ENCODE measurements at regions not wholly inside any gene's neighbourhood (a gene's known extent, or its start where the extent isn't known, plus 50 kb on each side); places are given as distances from the start of the nearest gene placed in this dataset.

GRCh38 chr7:11297126-11297625, 323.5 kb downstream of the PHF14 start:
- Histone ChIP-seq H3K4me3 (ENCODE audit: low read length) (no peak overlapping the region), H3K9me3 (replicated peaks; ENCODE audit: insufficient read depth, low read length) (no peaks in the 10 kb centered on the region), H4K20me1 (ENCODE audit: insufficient read depth, low read length) (no peaks in the 10 kb centered on the region), H3K36me3 (replicated peaks; ENCODE audit: insufficient read depth, low read length) (no peaks in the 10 kb centered on the region), H2AFZ (ENCODE audit: low read length) (no peak overlapping the region), H3K9me2 (replicated peaks; ENCODE audit: insufficient read depth, low read length) (no peaks in the 10 kb centered on the region), H3K4me2 (ENCODE audit: low read depth, low read length) (no peak overlapping the region), H3K27me3 (replicated peaks; ENCODE audit: insufficient read depth, low read length) (no peaks in the 10 kb centered on the region), H3K9ac (ENCODE audit: low read length) (no peak overlapping the region), H3F3A (ENCODE audit: insufficient read depth, low read length) (peaks cover 5% of the 10 kb centered on the region), H3K27ac (ENCODE audit: low read length) (no peak overlapping the region), H3K4me1 (ENCODE audit: low read length) (peaks cover 20% of the 10 kb centered on the region), H3K79me2 (ENCODE audit: low read length) (no peaks in the 10 kb centered on the region)
- no peak for TF ChIP-seq EZH2phosphoT487 (IDR thresholded peaks at IDR 0.05; ENCODE audit: low read length)
- TF ChIP-seq CTCF (IDR thresholded peaks at IDR 0.05; ENCODE audit: low read length): no peak
- no peak for TF ChIP-seq EZH2 (optimal IDR thresholded peaks at IDR 0.05; ENCODE audit: low read depth, low read length)
- no peak for DNase-seq

GRCh38 chr7:11297764-11298163, 324.1 kb downstream of the PHF14 start:
- no peak overlapping the region for H3K4me2 ChIP-seq (ENCODE audit: low read depth, low read length)
- TF ChIP-seq CTCF (IDR thresholded peaks at IDR 0.05; ENCODE audit: low read length) (no peak), EZH2phosphoT487 (IDR thresholded peaks at IDR 0.05; ENCODE audit: low read length) (no peak), EZH2 (optimal IDR thresholded peaks at IDR 0.05; ENCODE audit: low read depth, low read length) (no peak)
- H3K9me2 ChIP-seq (replicated peaks; ENCODE audit: insufficient read depth, low read length): no peaks in the 10 kb centered on the region
- H2AFZ ChIP-seq (ENCODE audit: low read length): no peak overlapping the region
- no peak overlapping the region for H3K27ac ChIP-seq (ENCODE audit: low read length)
- no peaks in the 10 kb centered on the region for H3K9me3 ChIP-seq (replicated peaks; ENCODE audit: insufficient read depth, low read length)
- no peaks in the 10 kb centered on the region for H3K36me3 ChIP-seq (replicated peaks; ENCODE audit: insufficient read depth, low read length)
- peaks cover 20% of the 10 kb centered on the region for H3K4me1 ChIP-seq (ENCODE audit: low read length)
- H4K20me1 ChIP-seq (ENCODE audit: insufficient read depth, low read length): no peaks in the 10 kb centered on the region
- no peak overlapping the region for H3K9ac ChIP-seq (ENCODE audit: low read length)
- peaks cover 5% of the 10 kb centered on the region for H3F3A ChIP-seq (ENCODE audit: insufficient read depth, low read length)
- no peak overlapping the region for H3K4me3 ChIP-seq (ENCODE audit: low read length)
- no peaks in the 10 kb centered on the region for H3K79me2 ChIP-seq (ENCODE audit: low read length)
- DNase-seq: no peak
- H3K27me3 ChIP-seq (replicated peaks; ENCODE audit: insufficient read depth, low read length): no peaks in the 10 kb centered on the region

GRCh38 chr7:11298220-11298619, 324.5 kb downstream of the PHF14 start:
- H3F3A ChIP-seq (ENCODE audit: insufficient read depth, low read length): peaks cover 5% of the 10 kb centered on the region
- H3K79me2 ChIP-seq (ENCODE audit: low read length): no peaks in the 10 kb centered on the region
- H3K9me2 ChIP-seq (replicated peaks; ENCODE audit: insufficient read depth, low read length): no peaks in the 10 kb centered on the region
- no peak for DNase-seq
- no peak overlapping the region for H3K27ac ChIP-seq (ENCODE audit: low read length)
- H3K4me2 ChIP-seq (ENCODE audit: low read depth, low read length): no peak overlapping the region
- no peaks in the 10 kb centered on the region for H4K20me1 ChIP-seq (ENCODE audit: insufficient read depth, low read length)
- no peak overlapping the region for H2AFZ ChIP-seq (ENCODE audit: low read length)
- H3K9me3 ChIP-seq (replicated peaks; ENCODE audit: insufficient read depth, low read length): no peaks in the 10 kb centered on the region
- TF ChIP-seq CTCF (IDR thresholded peaks at IDR 0.05; ENCODE audit: low read length): no peak
- TF ChIP-seq EZH2phosphoT487 (IDR thresholded peaks at IDR 0.05; ENCODE audit: low read length): no peak
- no peak for TF ChIP-seq EZH2 (optimal IDR thresholded peaks at IDR 0.05; ENCODE audit: low read depth, low read length)
- H3K4me1 ChIP-seq (ENCODE audit: low read length): peaks cover 20% of the 10 kb centered on the region
- no peaks in the 10 kb centered on the region for H3K36me3 ChIP-seq (replicated peaks; ENCODE audit: insufficient read depth, low read length)
- no peak overlapping the region for H3K4me3 ChIP-seq (ENCODE audit: low read length)
- no peak overlapping the region for H3K9ac ChIP-seq (ENCODE audit: low read length)
- no peaks in the 10 kb centered on the region for H3K27me3 ChIP-seq (replicated peaks; ENCODE audit: insufficient read depth, low read length)
